Spleen (tissue), 11 donors: ENCODE measurements at regions not wholly inside any gene's neighbourhood (a gene's known extent, or its start where the extent isn't known, plus 50 kb on each side); places are given as distances from the start of the nearest gene placed in this dataset.

Experiments used
- DNase-seq: peaks from one replicate; pipeline ENCODE4 v3.0.0-alpha.2; 2020
- H3K27ac ChIP-seq, 8 donors: fragments of 200-600 bp; sonication (generic) in 7 of 8; 1 replicate in 4 of 8; 2 replicates in 4 of 8; pipeline versions ENCODE4 v1.5.0 to v1.8.0; 2016 to 2021; ENCODE audit warnings: inconsistent platforms in 4 of 8, mild to moderate bottlenecking in 4 of 8, moderate library complexity in 1 of 8
- H3K27me3 ChIP-seq, 7 donors: fragments of 200-600 bp; sonication (generic) in 6 of 7; replicated peaks in 1 of 7; 1 replicate in 4 of 7; 2 replicates in 3 of 7; pipeline versions ENCODE4 v1.5.0 to v1.8.0; 2016 to 2021; ENCODE audit warnings: inconsistent platforms in 3 of 7, mild to moderate bottlenecking in 1 of 7
- H3K36me3 ChIP-seq, 6 donors: fragments of 200-600 bp; sonication (generic) in 5 of 6; 1 replicate in 4 of 6; 2 replicates in 2 of 6; pipeline versions ENCODE4 v1.5.0 to v1.8.0; 2016 to 2021; ENCODE audit warnings: inconsistent platforms in 2 of 6
- H3K4me1 ChIP-seq, 6 donors: fragments of 200-600 bp; sonication (generic) in 5 of 6; 1 replicate in 3 of 6; 2 replicates in 3 of 6; pipeline versions ENCODE4 v1.5.0 to v1.8.0; 2016 to 2021; ENCODE audit warnings: inconsistent platforms in 3 of 6
- H3K4me3 ChIP-seq, 8 donors: fragments of 200-600 bp; sonication (generic) in 7 of 8; 1 replicate in 4 of 8; 2 replicates in 4 of 8; pipeline versions ENCODE4 v1.5.0 to v1.8.0; 2016 to 2021; ENCODE audit warnings: inconsistent platforms in 4 of 8, mild to moderate bottlenecking in 4 of 8, moderate library complexity in 2 of 8
- H3K9me3 ChIP-seq, 8 donors: fragments of 200-600 bp; sonication (generic) in 7 of 8; 1 replicate in 4 of 8; 2 replicates in 4 of 8; pipeline versions ENCODE4 v1.5.0 to v1.8.0; 2016 to 2021; ENCODE audit warnings: inconsistent platforms in 4 of 8
- POLR2A ChIP-seq, 3 donors: fragments of 450-650 bp; IDR thresholded peaks; one replicate each; pipeline ENCODE4 v1.5.1; 2017; ENCODE audit warnings: antibody characterized with exemption in 3 of 3, mild to moderate bottlenecking in 1 of 3
- POLR2AphosphoS5 ChIP-seq, 3 donors: sonication (generic); formaldehyde crosslinking; IDR thresholded peaks; one replicate each; pipeline ENCODE4 v1.5.1; 2017; ENCODE audit warnings: antibody characterized with exemption in 3 of 3
- WGBS, 5 donors: extraction: QIAGEN DNeasy Blood & Tissue Kit in 3 of 5; methylation state at CpG; one replicate each; pipeline versions ENCODE4 v1.1.5 to v1.1.7; 2013 to 2018; 5-methylcytosine and 5-hydroxymethylcytosine counted together
- intact Hi-C: fragments of 100-400 bp; cut with DNase I; formaldehyde crosslinking; loops from one replicate; pipeline ENCODE4 v1.15.0; 2023; ENCODE audit warnings: low total_unique reads
- TF ChIP-seq, protein P1 (sequence below), 11 experiments: fragments of 200-600 bp in 7 of 11; fragments of 450-650 bp in 4 of 11; sonication (generic) in 4 of 11; IDR thresholded peaks in 8 of 11; conservative IDR thresholded peaks in 3 of 11; 1 replicate in 7 of 11; 2 replicates in 4 of 11; pipeline versions ENCODE4 v1.4.0 to v1.8.0; 2016 to 2021; ENCODE audit warnings: antibody characterized with exemption in 11 of 11, inconsistent platforms in 4 of 11, mild to moderate bottlenecking in 1 of 11
- donor health status: healthy with polysubstance abuse.
- donor health status: DM: no; HTN: no; CAD: no; lungs with moderate emphysema.
- donor health status: DM: no; HTN: no; CAD: no.
- donor health status: Bipolar disorder and iron deficiency.
- donor health status: healthy.
- donor health status: DM: no; HTN: no; CAD: no.
- donor health status: DM: yes; HTN: yes; CAD: no.

DNA sequence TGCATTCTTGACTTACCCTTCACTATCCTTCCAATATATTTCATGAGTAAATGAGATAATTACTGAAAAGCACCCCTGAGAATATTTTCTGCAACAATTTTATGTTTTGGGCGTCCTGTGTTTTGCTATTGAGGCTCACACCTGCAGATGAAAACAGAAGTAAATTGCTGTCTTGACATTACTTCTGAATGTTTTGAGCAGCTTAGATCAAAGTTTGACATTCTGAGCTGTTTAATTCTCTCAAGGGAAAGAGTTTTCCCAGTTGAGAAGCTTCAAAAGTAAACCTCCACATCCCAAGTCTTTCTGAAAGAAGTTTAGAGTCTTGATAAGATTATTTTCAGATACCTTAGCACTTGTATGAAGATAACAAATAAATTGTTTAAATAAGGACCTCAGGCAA is 1667.2 kb upstream of the SLC10A2 start:
- DNase-seq: no peak
- no peak for TF ChIP-seq POLR2A (IDR thresholded peaks at IDR 0.05)
- TF ChIP-seq POLR2AphosphoS5 (IDR thresholded peaks at IDR 0.05): no peak
- TF ChIP-seq, protein P1, sequence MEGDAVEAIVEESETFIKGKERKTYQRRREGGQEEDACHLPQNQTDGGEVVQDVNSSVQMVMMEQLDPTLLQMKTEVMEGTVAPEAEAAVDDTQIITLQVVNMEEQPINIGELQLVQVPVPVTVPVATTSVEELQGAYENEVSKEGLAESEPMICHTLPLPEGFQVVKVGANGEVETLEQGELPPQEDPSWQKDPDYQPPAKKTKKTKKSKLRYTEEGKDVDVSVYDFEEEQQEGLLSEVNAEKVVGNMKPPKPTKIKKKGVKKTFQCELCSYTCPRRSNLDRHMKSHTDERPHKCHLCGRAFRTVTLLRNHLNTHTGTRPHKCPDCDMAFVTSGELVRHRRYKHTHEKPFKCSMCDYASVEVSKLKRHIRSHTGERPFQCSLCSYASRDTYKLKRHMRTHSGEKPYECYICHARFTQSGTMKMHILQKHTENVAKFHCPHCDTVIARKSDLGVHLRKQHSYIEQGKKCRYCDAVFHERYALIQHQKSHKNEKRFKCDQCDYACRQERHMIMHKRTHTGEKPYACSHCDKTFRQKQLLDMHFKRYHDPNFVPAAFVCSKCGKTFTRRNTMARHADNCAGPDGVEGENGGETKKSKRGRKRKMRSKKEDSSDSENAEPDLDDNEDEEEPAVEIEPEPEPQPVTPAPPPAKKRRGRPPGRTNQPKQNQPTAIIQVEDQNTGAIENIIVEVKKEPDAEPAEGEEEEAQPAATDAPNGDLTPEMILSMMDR (IDR thresholded peaks at IDR 0.05 in 8 of 11, conservative IDR thresholded peaks at IDR 0.05 in 3 of 11): no peak
- H3K36me3 ChIP-seq: no peaks in the 10 kb centered on the region
- WGBS, 5 donors: 79 to 88% (median 84%) methylated on average over 1 of the region's 1 CpG
- intact Hi-C loops: no loop called here
- H3K4me3 ChIP-seq: no peak overlapping the region
- H3K27ac ChIP-seq: no peak overlapping the region
- no peaks in the 10 kb centered on the region for H3K4me1 ChIP-seq
- H3K27me3 ChIP-seq: no peaks in the 10 kb centered on the region
- H3K9me3 ChIP-seq: no peaks in the 10 kb centered on the region

DNA sequence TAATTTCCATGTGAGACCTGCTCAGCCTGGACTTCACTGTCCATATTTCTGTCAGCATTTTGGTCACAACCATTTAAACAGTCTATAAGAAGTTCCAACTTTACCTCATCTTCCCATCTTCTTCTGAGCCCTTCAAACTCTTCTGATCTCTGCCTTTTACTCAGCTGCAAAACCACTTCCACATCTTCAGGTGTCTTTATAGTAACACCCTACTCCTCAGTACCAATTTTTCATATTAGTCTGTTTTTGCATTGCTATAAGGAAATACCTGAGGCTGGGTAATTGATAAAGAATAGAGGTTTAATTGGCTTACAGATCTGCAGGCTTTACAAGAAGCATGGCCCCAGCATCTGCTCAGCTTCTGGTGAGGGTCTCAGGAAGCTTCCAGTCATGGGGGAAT is 1648.9 kb upstream of the SLC10A2 start:
- TF ChIP-seq, protein P1 (IDR thresholded peaks at IDR 0.05 in 8 of 11, conservative IDR thresholded peaks at IDR 0.05 in 3 of 11): no peak
- TF ChIP-seq POLR2AphosphoS5 (IDR thresholded peaks at IDR 0.05): no peak
- no peak for TF ChIP-seq POLR2A (IDR thresholded peaks at IDR 0.05)
- intact Hi-C loops: no loop called here
- H3K27ac ChIP-seq: no peak overlapping the region

DNA sequence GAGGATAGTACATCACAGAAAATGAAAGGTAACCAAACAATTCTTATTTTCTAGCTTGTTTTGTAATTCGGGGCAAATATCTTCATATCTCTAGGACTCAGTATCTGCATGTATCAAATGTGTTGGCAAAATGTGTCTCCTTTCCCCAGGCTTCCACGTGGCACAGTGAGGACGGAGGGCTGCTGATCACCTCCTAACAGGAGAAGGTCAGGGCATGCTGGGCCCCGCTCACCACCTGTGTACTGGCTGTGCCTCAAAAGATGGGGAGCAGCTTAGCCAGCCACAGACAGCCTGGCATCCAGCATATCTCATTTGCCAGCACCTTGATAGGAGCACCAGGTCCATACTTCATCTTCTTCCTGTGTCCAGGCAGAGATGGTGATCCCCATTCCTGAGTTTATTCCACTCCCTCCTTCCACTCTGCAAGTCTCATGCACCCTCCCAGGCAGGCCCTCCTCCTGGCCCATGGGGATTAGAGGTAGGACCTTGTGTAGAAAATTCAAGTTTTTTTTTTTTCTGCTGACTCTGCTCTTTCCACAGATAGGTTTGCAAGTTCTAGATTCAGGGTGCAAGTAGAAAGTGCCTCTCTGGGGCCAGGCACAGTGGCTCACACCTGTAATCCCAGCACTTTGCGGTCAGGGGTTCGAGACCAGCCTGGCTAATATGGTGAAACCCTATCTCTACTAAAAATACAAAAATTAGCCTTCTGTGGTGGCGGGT is 1639.0 kb upstream of the SLC10A2 start:
- Histone ChIP-seq H3K4me3 (no peak overlapping the region), H3K36me3 (no peaks in the 10 kb centered on the region), H3K9me3 (no peaks in the 10 kb centered on the region), H3K27me3 (no peaks in the 10 kb centered on the region), H3K27ac (no peak overlapping the region), H3K4me1 (no peaks in the 10 kb centered on the region)
- no peak for DNase-seq
- intact Hi-C loops: no loop called here
- WGBS, 5 donors: 87 to 91% (median 90%) methylated on average over 7 of the region's 7 CpGs
- TF ChIP-seq, protein P1 (IDR thresholded peaks at IDR 0.05 in 8 of 11, conservative IDR thresholded peaks at IDR 0.05 in 3 of 11): no peak
- TF ChIP-seq POLR2A (IDR thresholded peaks at IDR 0.05) (no peak), POLR2AphosphoS5 (IDR thresholded peaks at IDR 0.05) (no peak)

More for the DNA sequence above, 1648.9 kb upstream of the SLC10A2 start:
- Histone ChIP-seq H3K9me3 (peaks cover 0 to 10% (median 0%) of the 10 kb centered on the region in 8 donors), H3K4me1 (no peaks in the 10 kb centered on the region), H3K27me3 (no peaks in the 10 kb centered on the region), H3K4me3 (no peak overlapping the region), H3K36me3 (no peaks in the 10 kb centered on the region)
- no peak for DNase-seq

DNA sequence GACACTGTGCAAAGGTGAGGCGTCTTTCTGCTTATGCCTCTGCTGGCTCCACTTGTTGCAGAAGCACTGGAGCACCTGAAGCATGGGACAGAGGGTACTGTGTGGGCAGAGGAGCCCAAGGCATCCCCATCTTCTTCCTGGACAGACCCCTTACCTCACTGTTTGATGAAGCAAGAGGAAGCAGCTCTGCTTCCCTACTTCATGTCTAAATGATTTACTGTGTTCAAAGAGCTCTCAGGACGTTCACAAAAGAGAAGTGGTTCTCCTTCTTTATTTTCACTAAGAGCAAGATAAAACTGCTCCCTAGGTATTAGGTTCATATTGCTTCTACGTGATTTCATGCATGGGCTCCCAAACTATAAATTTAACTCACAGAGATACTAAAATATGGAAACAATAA is 1635.4 kb upstream of the SLC10A2 start:
- Histone ChIP-seq H3K36me3 (no peaks in the 10 kb centered on the region), H3K27me3 (no peaks in the 10 kb centered on the region), H3K27ac (no peak overlapping the region), H3K4me1 (no peaks in the 10 kb centered on the region), H3K9me3 (no peaks in the 10 kb centered on the region), H3K4me3 (no peak overlapping the region)
- WGBS, 5 donors: 28 to 41% (median 33%) methylated on average over 3 of the region's 3 CpGs
- intact Hi-C loops: no loop called here
- DNase-seq: no peak
- no peak for TF ChIP-seq POLR2AphosphoS5 (IDR thresholded peaks at IDR 0.05)
- no peak for TF ChIP-seq POLR2A (IDR thresholded peaks at IDR 0.05)
- TF ChIP-seq, protein P1 (IDR thresholded peaks at IDR 0.05 in 8 of 11, conservative IDR thresholded peaks at IDR 0.05 in 3 of 11): no peak
